Gastroesophageal sphincter (tissue), 4 donors: ENCODE measurements at regions not wholly inside any gene's neighbourhood (a gene's known extent, or its start where the extent isn't known, plus 50 kb on each side); places are given as distances from the start of the nearest gene placed in this dataset.

Experiments
- ATAC-seq: fragments of 150-250 bp; one replicate; pipeline ENCODE4 v1.9.1; 2016; ENCODE audit warnings: mild to moderate bottlenecking, moderate library complexity
- H3K27ac ChIP-seq, 4 donors: fragments of 200-600 bp; sonication (generic) in 3 of 4; 1 replicate in 3 of 4; 2 replicates in 1 of 4; pipeline ENCODE4 v1.5.1; 2016 to 2019
- H3K27me3 ChIP-seq: fragments of 200-600 bp; sonication (generic); one replicate; pipeline ENCODE4 v1.5.1; 2019
- H3K36me3 ChIP-seq, 2 donors: fragments of 200-600 bp; sonication (generic); one replicate each; pipeline ENCODE4 v1.5.1; 2019; ENCODE audit warnings: control low read depth in 1 of 2
- H3K4me1 ChIP-seq, 3 donors: fragments of 200-600 bp; sonication (generic); 1 replicate in 2 of 3; 2 replicates in 1 of 3; pipeline ENCODE4 v1.5.1; 2016 to 2019; ENCODE audit warnings: control low read depth in 2 of 3
- H3K4me3 ChIP-seq, 2 donors: fragments of 200-600 bp; sonication (generic); one replicate each; pipeline ENCODE4 v1.5.1; 2019; ENCODE audit warnings: mild to moderate bottlenecking in 1 of 2, moderate library complexity in 1 of 2
- H3K9me3 ChIP-seq, 3 donors: fragments of 200-600 bp; sonication (generic); one replicate each; pipeline ENCODE4 v1.5.1; 2017 to 2019; ENCODE audit warnings: control low read depth in 2 of 3
- CTCF ChIP-seq, 4 experiments: fragments of 200-600 bp in 2 of 4; fragments of 450-650 bp in 2 of 4; sonication (generic) in 1 of 4; IDR thresholded peaks; one replicate each; pipeline ENCODE4 v1.5.1; 2017 to 2019; ENCODE audit warnings: antibody characterized with exemption in 4 of 4, mild to moderate bottlenecking in 2 of 4, moderate library complexity in 2 of 4
- EP300 ChIP-seq: sonication (generic); formaldehyde crosslinking; IDR thresholded peaks from one replicate; pipeline ENCODE4 v1.6.1; 2017; ENCODE audit warnings: antibody characterized with exemption, mild to moderate bottlenecking
- POLR2A ChIP-seq, 2 donors: fragments of 450-650 bp; IDR thresholded peaks; one replicate each; pipeline ENCODE4 v1.6.1; 2017; ENCODE audit warnings: antibody characterized with exemption in 2 of 2, mild to moderate bottlenecking in 2 of 2, moderate library complexity in 1 of 2
- POLR2AphosphoS5 ChIP-seq: sonication (generic); formaldehyde crosslinking; IDR thresholded peaks from one replicate; pipeline ENCODE4 v1.6.1; 2017; ENCODE audit warnings: antibody characterized with exemption
- WGBS, 2 donors: methylation state at CpG; one replicate each; pipeline ENCODE4 v1.1.5; 2018; ENCODE audit warnings: low coverage in 1 of 2; 5-methylcytosine and 5-hydroxymethylcytosine counted together

- no peak overlapping the region for H3K27ac ChIP-seq
- 100% methylated on average over 1 of the region's 3 CpGs; no CpG with 5 or more reads in 1 of the 2 donors for WGBS, 2 donors
- no peaks in the 10 kb centered on the region for H3K36me3 ChIP-seq
Observed at GRCh38 chr6:51077821-51078518, 259.3 kb downstream of the TFAP2B start.

GRCh38 chr6:51090343-51090742 lies 271.7 kb downstream of the TFAP2B start:
- H3K27ac ChIP-seq = no peak overlapping the region
- no peaks in the 10 kb centered on the region for H3K36me3 ChIP-seq
- H3K9me3 ChIP-seq = peaks cover 0 to 18% (median 0%) of the 10 kb centered on the region in 3 donors
- no peaks in the 10 kb centered on the region for H3K27me3 ChIP-seq
- H3K4me3 ChIP-seq = no peak overlapping the region
- TF ChIP-seq POLR2AphosphoS5 (no peak), POLR2A (IDR thresholded peaks at IDR 0.05) (no peak), EP300 (no peak), CTCF (IDR thresholded peaks at IDR 0.05) (no peak)
- H3K4me1 ChIP-seq = no peaks in the 10 kb centered on the region
- no peak for ATAC-seq

More at GRCh38 chr6:51077821-51078518, 259.3 kb downstream of the TFAP2B start:
- Histone ChIP-seq H3K27me3 (peaks cover 9% of the 10 kb centered on the region), H3K4me1 (no peaks in the 10 kb centered on the region), H3K4me3 (no peak overlapping the region), H3K9me3 (no peaks in the 10 kb centered on the region)
- no peak for ATAC-seq
- no peak for TF ChIP-seq POLR2AphosphoS5
- no peak for TF ChIP-seq EP300
- no peak for TF ChIP-seq CTCF (IDR thresholded peaks at IDR 0.05)
- TF ChIP-seq POLR2A (IDR thresholded peaks at IDR 0.05) = no peak

- H3K9me3 ChIP-seq = peaks cover 0 to 18% (median 0%) of the 10 kb centered on the region in 3 donors
- TF ChIP-seq POLR2A (IDR thresholded peaks at IDR 0.05) (no peak), EP300 (no peak), POLR2AphosphoS5 (no peak), CTCF (IDR thresholded peaks at IDR 0.05) (no peak)
- no peak for ATAC-seq
- no peaks in the 10 kb centered on the region for H3K4me1 ChIP-seq
- no peaks in the 10 kb centered on the region for H3K36me3 ChIP-seq
- H3K27ac ChIP-seq = no peak overlapping the region
- H3K27me3 ChIP-seq = no peaks in the 10 kb centered on the region
- no peak overlapping the region for H3K4me3 ChIP-seq
- 74 to 79% methylated on average over 3 of the region's 3 CpGs for WGBS, 2 donors
Observed at GRCh38 chr6:51093871-51094270, 275.2 kb downstream of the TFAP2B start.

- Histone ChIP-seq H3K27ac (no peak overlapping the region), H3K4me3 (no peak overlapping the region), H3K9me3 (peaks cover 0 to 18% (median 0%) of the 10 kb centered on the region in 3 donors), H3K36me3 (no peaks in the 10 kb centered on the region), H3K4me1 (no peaks in the 10 kb centered on the region), H3K27me3 (no peaks in the 10 kb centered on the region)
- WGBS, 2 donors = 64 to 88% methylated on average over 1 of the region's 1 CpG
- no peak for ATAC-seq
- TF ChIP-seq CTCF (IDR thresholded peaks at IDR 0.05) (no peak), POLR2AphosphoS5 (no peak), EP300 (no peak), POLR2A (IDR thresholded peaks at IDR 0.05) (no peak)
Observed at GRCh38 chr6:51094271-51094670, 275.6 kb downstream of the TFAP2B start.

- 44 to 55% methylated on average over 3 to 5 of the region's 5 CpGs for WGBS, 2 donors
- no peaks in the 10 kb centered on the region for H3K27me3 ChIP-seq
- no peaks in the 10 kb centered on the region for H3K9me3 ChIP-seq
- ATAC-seq = no peak
- H3K27ac ChIP-seq = no peak overlapping the region
- TF ChIP-seq POLR2A (IDR thresholded peaks at IDR 0.05) = no peak
- no peak for TF ChIP-seq POLR2AphosphoS5
- no peak for TF ChIP-seq EP300
- no peak for TF ChIP-seq CTCF (IDR thresholded peaks at IDR 0.05)
- H3K36me3 ChIP-seq = no peaks in the 10 kb centered on the region
- H3K4me3 ChIP-seq = no peak overlapping the region
- no peaks in the 10 kb centered on the region for H3K4me1 ChIP-seq
Observed at GRCh38 chr6:51098246-51098645, 279.6 kb downstream of the TFAP2B start.
